DND-41 (cell line): ENCODE measurements at regions not wholly inside any gene's neighbourhood (a gene's known extent, or its start where the extent isn't known, plus 50 kb on each side); places are given as distances from the start of the nearest gene placed in this dataset.

ENCODE experiments used
- ATAC-seq: fragments of 200-7000 bp; cut with Tn5 transposase; 3 replicates; pipeline ENCODE4 v1.9.1; 2021; ENCODE audit warnings: low read depth; ENCODE audit not compliant: insufficient read depth
- DNase-seq: peaks from one replicate; pipeline ENCODE4 v3.0.0-alpha.2; 2020
- H2AFZ ChIP-seq: 2 replicates; pipeline ENCODE4 v1.6.0; 2012; ENCODE audit warnings: low read depth, low read length
- H3K27ac ChIP-seq: 2 replicates; pipeline ENCODE4 v1.5.1; 2012; ENCODE audit warnings: low read length, inconsistent platforms
- H3K27me3 ChIP-seq: fragments of 200-600 bp; sonication (generic); 2 replicates; pipeline ENCODE4 v1.6.0; 2012; ENCODE audit warnings: low read length, mild to moderate bottlenecking, inconsistent platforms; ENCODE audit not compliant: insufficient read depth, poor library complexity
- H3K36me3 ChIP-seq: 2 replicates; pipeline ENCODE4 v1.5.1; 2012; ENCODE audit warnings: low read length, inconsistent platforms; ENCODE audit not compliant: insufficient read depth
- H3K4me1 ChIP-seq: 2 replicates; pipeline ENCODE4 v1.5.1; 2012; ENCODE audit warnings: mild to moderate bottlenecking, low read length; ENCODE audit not compliant: insufficient read depth
- H3K4me2 ChIP-seq: 2 replicates; pipeline ENCODE4 v1.6.0; 2012; ENCODE audit warnings: mild to moderate bottlenecking, moderate library complexity, low read length, inconsistent platforms; ENCODE audit not compliant: insufficient read depth
- H3K4me3 ChIP-seq, 2 experiments: fragments of 200-600 bp in 1 of 2; shearing (Covaris generic) in 1 of 2; 2 replicates each; pipeline ENCODE4 v1.5.1; 2012 to 2016; ENCODE audit warnings: inconsistent platforms in 2 of 2, low read length in 2 of 2, mild to moderate bottlenecking in 2 of 2, low read depth in 1 of 2, moderate library complexity in 1 of 2
- H3K79me2 ChIP-seq: 2 replicates; pipeline ENCODE4 v1.6.0; 2012; ENCODE audit warnings: low read length, inconsistent platforms; ENCODE audit not compliant: insufficient read depth
- H3K9ac ChIP-seq: 2 replicates; pipeline ENCODE4 v1.6.0; 2012; ENCODE audit warnings: low read depth, mild to moderate bottlenecking, inconsistent platforms, low read length, moderate library complexity
- H3K9me3 ChIP-seq: 2 replicates; pipeline ENCODE4 v1.5.1; 2012; ENCODE audit warnings: low read length, moderate library complexity, mild to moderate bottlenecking, inconsistent platforms; ENCODE audit not compliant: insufficient read depth, severe bottlenecking
- H4K20me1 ChIP-seq: 2 replicates; pipeline ENCODE4 v1.6.0; 2012; ENCODE audit warnings: low read length; ENCODE audit not compliant: insufficient read depth
- CTCF ChIP-seq: IDR thresholded peaks from 2 replicates; pipeline ENCODE4 v1.5.1; 2012; ENCODE audit warnings: borderline replicate concordance, low read length, moderate library complexity, mild to moderate bottlenecking; ENCODE audit not compliant: poor library complexity, severe bottlenecking; ENCODE audit errors: extremely low read depth
- EZH2 ChIP-seq: IDR thresholded peaks from 3 replicates; pipeline ENCODE4 v1.6.1; 2012; ENCODE audit warnings: borderline replicate concordance, low read depth, mild to moderate bottlenecking, moderate library complexity, low read length, inconsistent platforms; ENCODE audit not compliant: severe bottlenecking

GRCh38 chr13:40344270-40345148, 321.9 kb downstream of the FOXO1 start:
- no peak overlapping the region for H3K4me3 ChIP-seq
- no peaks in the 10 kb centered on the region for H4K20me1 ChIP-seq
- peaks cover 3% of the 10 kb centered on the region for H3K27me3 ChIP-seq
- H3K4me1 ChIP-seq, result no peaks in the 10 kb centered on the region
- DNase-seq, result no peak
- no peak overlapping the region for H3K9ac ChIP-seq
- no peak overlapping the region for H3K27ac ChIP-seq
- no peak overlapping the region for H2AFZ ChIP-seq
- H3K9me3 ChIP-seq, result no peaks in the 10 kb centered on the region
- no peak for TF ChIP-seq CTCF
- TF ChIP-seq EZH2, result no peak
- no peak for ATAC-seq
- no peaks in the 10 kb centered on the region for H3K36me3 ChIP-seq
- no peaks in the 10 kb centered on the region for H3K79me2 ChIP-seq
- H3K4me2 ChIP-seq, result no peak overlapping the region

GRCh38 chr13:40345149-40345514, 321.3 kb downstream of the FOXO1 start:
- Histone ChIP-seq H3K36me3 (no peaks in the 10 kb centered on the region), H3K27me3 (no peaks in the 10 kb centered on the region), H3K79me2 (no peaks in the 10 kb centered on the region), H3K9me3 (no peaks in the 10 kb centered on the region), H4K20me1 (no peaks in the 10 kb centered on the region), H2AFZ (no peak overlapping the region), H3K4me1 (no peaks in the 10 kb centered on the region), H3K9ac (no peak overlapping the region), H3K4me3 (no peak overlapping the region), H3K4me2 (no peak overlapping the region), H3K27ac (no peak overlapping the region)
- no peak for ATAC-seq
- no peak for DNase-seq
- TF ChIP-seq EZH2 (no peak), CTCF (no peak)

GRCh38 chr13:40345654-40346372, 320.6 kb downstream of the FOXO1 start:
- H3K79me2 ChIP-seq, result no peaks in the 10 kb centered on the region
- H3K9me3 ChIP-seq, result no peaks in the 10 kb centered on the region
- H3K27me3 ChIP-seq, result no peaks in the 10 kb centered on the region
- TF ChIP-seq EZH2 (no peak), CTCF (no peak)
- DNase-seq, result no peak
- no peak overlapping the region for H3K4me2 ChIP-seq
- no peaks in the 10 kb centered on the region for H3K36me3 ChIP-seq
- no peaks in the 10 kb centered on the region for H3K4me1 ChIP-seq
- H2AFZ ChIP-seq, result no peak overlapping the region
- H3K27ac ChIP-seq, result no peak overlapping the region
- H3K9ac ChIP-seq, result no peak overlapping the region
- H4K20me1 ChIP-seq, result no peaks in the 10 kb centered on the region
- no peak overlapping the region for H3K4me3 ChIP-seq
- no peak for ATAC-seq
